SH-SY5Y (cell line): ENCODE measurements at regions not wholly inside any gene's neighbourhood (a gene's known extent, or its start where the extent isn't known, plus 50 kb on each side); places are given as distances from the start of the nearest gene placed in this dataset.

Experiments used
- GATA2 ChIP-seq: IDR thresholded peaks from 2 replicates; pipeline ENCODE4 v1.6.1; 2011; ENCODE audit warnings: mild to moderate bottlenecking, low read depth, low read length
- GATA3 ChIP-seq: IDR thresholded peaks from 2 replicates; pipeline ENCODE4 v1.6.1; 2011; ENCODE audit warnings: low read depth, mild to moderate bottlenecking, low read length, moderate library complexity

- TF ChIP-seq GATA2 (no peak), GATA3 (no peak)
These were observed 202.2 kb upstream of the CTNNB1 start for GRCh38 chr3:40996827-40997710.
